BJ (cell line): ENCODE measurements at regions not wholly inside any gene's neighbourhood (a gene's known extent, or its start where the extent isn't known, plus 50 kb on each side); places are given as distances from the start of the nearest gene placed in this dataset.

ENCODE experiments used
- CTCF ChIA-PET: fragments of 350-600 bp; formaldehyde crosslinking; extraction: SDS; loops from one replicate; lab custom pipeline; 2021; ENCODE audit warnings: antibody characterized with exemption, inconsistent platforms; lab: Yijun Ruan, JAX
- POLR2A ChIA-PET: fragments of 300-600 bp; sonication (Branson Sonifier 250); formaldehyde crosslinking; extraction: SDS; loops from one replicate; lab custom pipeline; 2021; ENCODE audit warnings: antibody characterized with exemption; lab: Charles Lee
- DNase-seq: peaks from one replicate; pipeline ENCODE4 v3.0.0-alpha.2; 2011; ENCODE audit warnings: low read depth
- H3K27me3 ChIP-seq: 2 replicates; pipeline ENCODE4 v1.6.0; 2011; ENCODE audit warnings: low read length; ENCODE audit not compliant: control insufficient read depth, insufficient read depth
- H3K36me3 ChIP-seq: 2 replicates; pipeline ENCODE4 v1.5.1; 2011; ENCODE audit warnings: low read length; ENCODE audit not compliant: control insufficient read depth, insufficient read depth
- H3K4me3 ChIP-seq: 2 replicates; pipeline ENCODE4 v1.5.1; 2011; ENCODE audit warnings: low read depth, mild to moderate bottlenecking, control low read depth, low read length
- CTCF ChIP-seq: IDR thresholded peaks from 2 replicates; pipeline ENCODE4 v1.5.1; 2011; ENCODE audit warnings: low read depth, mild to moderate bottlenecking, control low read depth, inconsistent platforms, low read length, moderate library complexity; ENCODE audit not compliant: insufficient read depth

- Histone ChIP-seq H3K36me3 (no peaks in the 10 kb centered on the region), H3K27me3 (no peaks in the 10 kb centered on the region), H3K4me3 (no peak overlapping the region)
- CTCF ChIA-PET: interaction anchor here (1.2 kb wide), 1 partner anchor 535 kb away, joined by 3 read pairs; no protein-coding TSS in a partner anchor
- TF ChIP-seq CTCF: no peak
- DNase-seq: no peak
- POLR2A ChIA-PET: no interaction called here
These were observed 243.2 kb downstream of the FBXO8 start for GRCh38 chr4:174040287-174040686.

- no peak for DNase-seq
- no peak for TF ChIP-seq CTCF
- Histone ChIP-seq H3K4me3 (no peak overlapping the region), H3K36me3 (no peaks in the 10 kb centered on the region), H3K27me3 (no peaks in the 10 kb centered on the region)
- POLR2A ChIA-PET: no interaction called here
- CTCF ChIA-PET: no interaction called here
These were observed 245.0 kb downstream of the FBXO8 start for GRCh38 chr4:174038481-174038880.

- CTCF ChIA-PET: interaction anchor here (0.8 kb wide), 1 partner anchor 11 kb away, joined by 3 read pairs; no protein-coding TSS in a partner anchor
- no peak for TF ChIP-seq CTCF
- DNase-seq: no peak
These were observed 245.8 kb downstream of the FBXO8 start for GRCh38 chr4:174037631-174038030.

GRCh38 chr4:174037049-174037448 lies 246.4 kb downstream of the FBXO8 start:
- CTCF ChIA-PET: interaction anchor here (0.8 kb wide), 1 partner anchor 11 kb away, joined by 3 read pairs; no protein-coding TSS in a partner anchor
- H3K36me3 ChIP-seq: no peaks in the 10 kb centered on the region
- no peak for TF ChIP-seq CTCF
- no peak overlapping the region for H3K4me3 ChIP-seq
- no peak for DNase-seq
- POLR2A ChIA-PET: no interaction called here
- H3K27me3 ChIP-seq: no peaks in the 10 kb centered on the region

More at GRCh38 chr4:174037631-174038030, 245.8 kb downstream of the FBXO8 start:
- no peaks in the 10 kb centered on the region for H3K27me3 ChIP-seq
- no peaks in the 10 kb centered on the region for H3K36me3 ChIP-seq
- no peak overlapping the region for H3K4me3 ChIP-seq
- POLR2A ChIA-PET: no interaction called here

GRCh38 chr4:174036576-174036975 lies 246.9 kb downstream of the FBXO8 start:
- TF ChIP-seq CTCF: no peak
- Histone ChIP-seq H3K27me3 (no peaks in the 10 kb centered on the region), H3K4me3 (no peak overlapping the region), H3K36me3 (no peaks in the 10 kb centered on the region)
- CTCF ChIA-PET: interaction anchor here (0.8 kb wide), 1 partner anchor 10 kb away, joined by 3 read pairs; no protein-coding TSS in a partner anchor
- POLR2A ChIA-PET: no interaction called here
- no peak for DNase-seq
